B cell (primary cell): ENCODE measurements at regions not wholly inside any gene's neighbourhood (a gene's known extent, or its start where the extent isn't known, plus 50 kb on each side); places are given as distances from the start of the nearest gene placed in this dataset.

ENCODE experiments used
- EZH2 ChIP-seq: IDR thresholded peaks from 2 replicates; pipeline ENCODE4 v1.6.1; 2012; ENCODE audit warnings: borderline replicate concordance, low read depth, mild to moderate bottlenecking, moderate library complexity, low read length; ENCODE audit not compliant: insufficient read depth, poor library complexity, severe bottlenecking
- TF ChIP-seq, protein P1 (sequence below): fragments of 200-600 bp; IDR thresholded peaks from one replicate; pipeline ENCODE4 v1.8.0; 2022; ENCODE audit warnings: antibody characterized with exemption, mild to moderate bottlenecking

DNA sequence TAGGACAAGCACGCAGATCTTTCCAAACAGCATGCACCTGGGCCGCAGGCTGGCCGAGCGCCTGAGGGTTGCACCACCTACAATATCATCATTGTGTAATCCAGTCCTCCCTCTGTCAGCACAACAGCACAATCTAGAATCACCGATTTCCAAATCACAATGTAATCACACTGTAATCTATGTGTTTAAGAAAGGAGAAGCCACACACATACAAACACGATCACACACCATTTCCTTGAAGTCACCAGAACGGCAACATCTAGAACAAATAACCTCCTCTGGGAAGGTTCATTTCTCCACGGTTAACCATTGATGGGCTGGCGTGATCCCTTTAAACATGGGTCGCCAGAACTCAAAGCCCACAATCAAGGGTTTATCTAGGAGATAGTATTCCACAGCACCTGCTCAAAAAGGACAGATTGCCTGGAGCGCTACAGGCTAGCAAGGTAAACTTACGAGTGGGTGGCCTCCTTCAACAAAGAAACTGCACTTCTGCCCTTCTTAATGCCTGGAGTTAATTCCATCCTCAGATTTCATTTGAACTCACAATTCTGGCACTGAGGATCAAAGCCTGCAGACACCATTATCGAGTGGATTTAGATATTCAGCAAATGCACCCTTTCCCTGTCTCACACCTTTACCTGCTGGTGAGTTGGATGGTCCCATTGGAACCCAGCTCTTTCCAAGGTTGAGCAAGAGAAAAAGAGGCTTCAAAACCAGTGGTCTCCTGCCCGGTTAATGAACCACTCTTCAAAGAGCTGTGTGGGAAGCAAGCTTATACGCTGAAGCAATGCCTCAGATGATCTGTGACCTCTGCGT lies 83.8 kb upstream of the FOXQ1 start:
- TF ChIP-seq, protein P1, sequence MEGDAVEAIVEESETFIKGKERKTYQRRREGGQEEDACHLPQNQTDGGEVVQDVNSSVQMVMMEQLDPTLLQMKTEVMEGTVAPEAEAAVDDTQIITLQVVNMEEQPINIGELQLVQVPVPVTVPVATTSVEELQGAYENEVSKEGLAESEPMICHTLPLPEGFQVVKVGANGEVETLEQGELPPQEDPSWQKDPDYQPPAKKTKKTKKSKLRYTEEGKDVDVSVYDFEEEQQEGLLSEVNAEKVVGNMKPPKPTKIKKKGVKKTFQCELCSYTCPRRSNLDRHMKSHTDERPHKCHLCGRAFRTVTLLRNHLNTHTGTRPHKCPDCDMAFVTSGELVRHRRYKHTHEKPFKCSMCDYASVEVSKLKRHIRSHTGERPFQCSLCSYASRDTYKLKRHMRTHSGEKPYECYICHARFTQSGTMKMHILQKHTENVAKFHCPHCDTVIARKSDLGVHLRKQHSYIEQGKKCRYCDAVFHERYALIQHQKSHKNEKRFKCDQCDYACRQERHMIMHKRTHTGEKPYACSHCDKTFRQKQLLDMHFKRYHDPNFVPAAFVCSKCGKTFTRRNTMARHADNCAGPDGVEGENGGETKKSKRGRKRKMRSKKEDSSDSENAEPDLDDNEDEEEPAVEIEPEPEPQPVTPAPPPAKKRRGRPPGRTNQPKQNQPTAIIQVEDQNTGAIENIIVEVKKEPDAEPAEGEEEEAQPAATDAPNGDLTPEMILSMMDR, result no peak
- TF ChIP-seq EZH2, result no peak
